OCI-LY7 (cell line): ENCODE measurements at regions not wholly inside any gene's neighbourhood (a gene's known extent, or its start where the extent isn't known, plus 50 kb on each side); places are given as distances from the start of the nearest gene placed in this dataset.

Experiments
- BruUV-seq: library from RNA; stranded (reverse); fragments of 400-500 nt; replicated peaks from 2 replicates; lab custom pipeline; 2021; lab: Mats Ljungman, UMichigan
- CTCF ChIA-PET: fragments of 300-600 bp; sonication (Branson Sonifier 250); formaldehyde crosslinking; loops from one replicate; lab custom pipeline; 2022; ENCODE audit warnings: antibody characterized with exemption; ENCODE audit not compliant: unreplicated experiment; lab: Charles Lee
- POLR2A ChIA-PET: fragments of 300-600 bp; sonication (Branson Sonifier 250); formaldehyde crosslinking; loops from one replicate; lab custom pipeline; 2022; ENCODE audit warnings: antibody characterized with exemption; lab: Charles Lee
- DNase-seq: peaks from one replicate; pipeline ENCODE4 v3.0.0-alpha.2; 2015; ENCODE audit warnings: low spot score
- H2AFZ ChIP-seq: fragments of 200-600 bp; sonication (generic), shearing (Covaris generic); 2 replicates; pipeline ENCODE4 v1.6.1; 2014; ENCODE audit warnings: mild to moderate bottlenecking, antibody characterized with exemption, low read length, moderate library complexity
- H3K27ac ChIP-seq: fragments of 200-600 bp; sonication (generic); 2 replicates; pipeline ENCODE4 v1.5.1; 2014; ENCODE audit warnings: mixed run types, low read depth, mild to moderate bottlenecking, moderate library complexity, low read length, inconsistent platforms; ENCODE audit not compliant: poor library complexity, severe bottlenecking
- H3K36me3 ChIP-seq: fragments of 200-600 bp; sonication (generic); 2 replicates; pipeline ENCODE4 v1.6.1; 2014; ENCODE audit warnings: mild to moderate bottlenecking, antibody characterized with exemption, low read length, moderate library complexity, mixed read lengths; ENCODE audit not compliant: insufficient read depth
- H3K4me1 ChIP-seq: fragments of 200-600 bp; sonication (generic); 2 replicates; pipeline ENCODE4 v1.5.1; 2014; ENCODE audit warnings: mild to moderate bottlenecking, low read length; ENCODE audit not compliant: insufficient read depth, poor library complexity, severe bottlenecking
- H3K4me2 ChIP-seq: fragments of 200-600 bp; sonication (generic); 2 replicates; pipeline ENCODE4 v1.6.1; 2014; ENCODE audit warnings: mild to moderate bottlenecking, low read length
- H3K4me3 ChIP-seq: fragments of 200-600 bp; sonication (generic); 2 replicates; pipeline ENCODE4 v1.5.1; 2014; ENCODE audit warnings: mild to moderate bottlenecking, low read depth, low read length; ENCODE audit not compliant: poor library complexity, severe bottlenecking
- H3K79me2 ChIP-seq: fragments of 200-600 bp; sonication (generic); 2 replicates; pipeline ENCODE4 v1.6.1; 2016; ENCODE audit warnings: low read depth, mild to moderate bottlenecking, low read length, moderate library complexity, mixed read lengths; ENCODE audit not compliant: insufficient read depth
- H3K9me2 ChIP-seq: fragments of 200-600 bp; sonication (generic); 2 replicates; pipeline ENCODE4 v1.6.1; 2016; ENCODE audit warnings: mild to moderate bottlenecking, low read length, mixed read lengths; ENCODE audit not compliant: insufficient read depth
- H3K9me3 ChIP-seq: fragments of 200-600 bp; sonication (generic); 2 replicates; pipeline ENCODE4 v1.6.1; 2014; ENCODE audit warnings: mild to moderate bottlenecking, mixed run types, low read length, mixed read lengths
- H4K20me1 ChIP-seq: fragments of 200-600 bp; sonication (generic); 2 replicates; pipeline ENCODE4 v1.6.1; 2014; ENCODE audit warnings: mild to moderate bottlenecking, antibody characterized with exemption, low read length, moderate library complexity, mixed read lengths; ENCODE audit not compliant: insufficient read depth
- CTCF ChIP-seq: fragments of 200-600 bp; sonication (generic); conservative IDR thresholded peaks from 2 replicates; pipeline ENCODE4 v1.5.1; 2014; ENCODE audit warnings: mild to moderate bottlenecking, antibody characterized with exemption, low read length, moderate library complexity, mixed read lengths
- EZH2phosphoT487 ChIP-seq: fragments of 200-600 bp; sonication (generic); IDR thresholded peaks from 2 replicates; pipeline ENCODE4 v1.6.1; 2018; ENCODE audit warnings: low read depth, borderline replicate concordance, mild to moderate bottlenecking, mixed run types, antibody characterized with exemption, low read length, moderate library complexity, mixed read lengths
- intact Hi-C: fragments of 100-400 bp; cut with micrococcal nuclease; formaldehyde crosslinking; loops from one replicate; pipeline ENCODE4 v1.10.0; 2022; ENCODE audit not compliant: unreplicated experiment

DNA sequence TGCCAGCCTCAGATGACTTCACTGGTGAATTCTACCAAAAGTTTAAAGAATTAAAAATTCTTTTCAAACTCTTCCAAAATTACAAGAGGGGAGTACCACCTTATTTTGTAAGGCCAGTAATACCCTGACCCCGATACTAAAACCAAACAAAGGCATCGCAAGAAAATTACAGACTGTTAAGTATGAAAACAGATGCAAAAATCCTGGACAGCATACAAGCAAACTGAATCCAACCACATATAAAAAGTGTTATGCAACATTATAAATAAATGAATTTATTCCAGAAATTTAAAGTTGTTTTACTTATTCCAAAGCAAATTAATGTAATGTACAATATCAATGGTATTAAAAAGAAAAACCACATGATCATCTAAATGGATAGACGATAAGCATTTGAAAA lies 873.6 kb upstream of the GJE1 start:
- Histone ChIP-seq H3K9me3 (no peaks in the 10 kb centered on the region), H3K4me1 (no peaks in the 10 kb centered on the region), H4K20me1 (no peaks in the 10 kb centered on the region), H3K9me2 (no peaks in the 10 kb centered on the region), H2AFZ (no peak overlapping the region), H3K4me3 (no peak overlapping the region), H3K4me2 (no peak overlapping the region), H3K36me3 (no peaks in the 10 kb centered on the region), H3K79me2 (no peaks in the 10 kb centered on the region), H3K27ac (no peak overlapping the region)
- TF ChIP-seq CTCF (no peak), EZH2phosphoT487 (no peak)
- no TSS peak for BruUV-seq
- ChIA-PET POLR2A (no interaction called here), CTCF (no interaction called here)
- intact Hi-C loops, result no loop called here
- DNase-seq, result no peak

GRCh38 chr6:141258516-141258915 lies 874.2 kb upstream of the GJE1 start:
- POLR2A ChIA-PET, result no interaction called here
- H4K20me1 ChIP-seq, result no peaks in the 10 kb centered on the region
- H3K27ac ChIP-seq, result no peak overlapping the region
- H3K36me3 ChIP-seq, result no peaks in the 10 kb centered on the region
- no TSS peak for BruUV-seq
- H3K9me2 ChIP-seq, result no peaks in the 10 kb centered on the region
- H3K79me2 ChIP-seq, result no peaks in the 10 kb centered on the region
- CTCF ChIA-PET, result no interaction called here
- intact Hi-C loops, result no loop called here
- no peak overlapping the region for H3K4me2 ChIP-seq
- H3K4me3 ChIP-seq, result no peak overlapping the region
- no peak overlapping the region for H2AFZ ChIP-seq
- no peak for TF ChIP-seq CTCF
- no peak for DNase-seq
- no peaks in the 10 kb centered on the region for H3K9me3 ChIP-seq
- no peaks in the 10 kb centered on the region for H3K4me1 ChIP-seq

DNA sequence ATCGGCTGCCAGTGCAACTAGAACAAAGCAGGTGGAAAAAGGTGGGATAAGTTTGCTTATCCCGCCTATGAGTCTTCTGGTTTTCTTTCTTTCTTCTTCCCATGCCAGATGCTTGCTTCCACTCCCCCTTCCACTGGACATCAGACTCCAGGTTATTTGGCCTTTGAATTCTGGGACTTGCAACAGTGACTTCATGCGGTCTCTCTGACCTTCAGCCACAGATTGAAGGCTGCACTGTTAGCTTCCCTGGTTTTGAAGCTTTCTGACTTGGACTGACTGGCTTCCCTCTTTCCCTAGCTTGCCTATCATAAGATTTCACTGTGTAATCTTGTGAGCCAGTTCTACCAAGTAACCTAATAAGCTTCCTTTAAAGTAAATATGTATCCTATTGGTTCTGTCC lies 878.4 kb upstream of the GJE1 start:
- H3K36me3 ChIP-seq, result no peaks in the 10 kb centered on the region
- TF ChIP-seq EZH2phosphoT487 (no peak), CTCF (no peak)
- no peak overlapping the region for H2AFZ ChIP-seq
- POLR2A ChIA-PET, result no interaction called here
- no peaks in the 10 kb centered on the region for H3K4me1 ChIP-seq
- no peaks in the 10 kb centered on the region for H3K79me2 ChIP-seq
- intact Hi-C loops, result no loop called here
- H3K27ac ChIP-seq, result no peak overlapping the region
- no peaks in the 10 kb centered on the region for H4K20me1 ChIP-seq
- no TSS peak for BruUV-seq
- CTCF ChIA-PET, result no interaction called here
- H3K9me3 ChIP-seq, result no peaks in the 10 kb centered on the region
- H3K4me3 ChIP-seq, result no peak overlapping the region
- no peak overlapping the region for H3K4me2 ChIP-seq
- H3K9me2 ChIP-seq, result no peaks in the 10 kb centered on the region
- DNase-seq, result no peak
